Stimulated activated CD8-positive, alpha-beta memory T cell treated with anti-CD3 and anti-CD28 coated beads, Interleukin-12 subunit alpha, Interleukin-12 subunit beta, amount 100 ng/mL, for 24 hours (primary cell): ENCODE measurements at regions not wholly inside any gene's neighbourhood (a gene's known extent, or its start where the extent isn't known, plus 50 kb on each side); places are given as distances from the start of the nearest gene placed in this dataset.
"Not testable (repeated sequence)": the region's sequence is repeated elsewhere in the genome, so short reads cannot be mapped to it uniquely, and the experiment has no call there.

Experiments
- DNase-seq: peaks from one replicate; pipeline ENCODE4 v3.0.0-alpha.2; 2020; ENCODE audit errors: extremely low read depth

- no peak for DNase-seq
Observed at GRCh38 chr1:29632806-29633615, 396.7 kb downstream of the PTPRU start.

GRCh38 chr1:29631836-29632805 lies 395.8 kb downstream of the PTPRU start:
- no peak for DNase-seq

GRCh38 chr1:29631361-29631760 lies 395.0 kb downstream of the PTPRU start:
- no peak for DNase-seq

DNA sequence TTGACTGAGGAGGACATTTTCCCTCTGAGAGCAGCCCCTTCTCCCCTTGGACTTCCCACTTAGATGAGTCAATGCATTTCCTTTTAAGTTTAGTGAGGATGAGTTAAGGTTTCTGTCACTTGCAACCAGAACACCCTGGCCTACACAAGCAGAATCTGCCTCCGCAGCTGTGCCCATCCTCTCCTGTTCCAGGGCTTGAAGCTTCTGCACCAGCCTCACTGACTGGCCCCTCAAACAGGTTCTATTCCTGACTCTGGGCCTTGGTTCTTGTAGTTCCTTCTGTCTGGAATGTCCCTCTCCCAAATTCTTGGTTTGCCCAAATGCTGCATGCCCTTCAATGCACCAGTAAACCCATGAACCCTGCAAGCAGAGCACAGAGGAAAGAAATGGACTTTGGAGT lies 394.4 kb downstream of the PTPRU start:
- DNase-seq: no peak

DNA sequence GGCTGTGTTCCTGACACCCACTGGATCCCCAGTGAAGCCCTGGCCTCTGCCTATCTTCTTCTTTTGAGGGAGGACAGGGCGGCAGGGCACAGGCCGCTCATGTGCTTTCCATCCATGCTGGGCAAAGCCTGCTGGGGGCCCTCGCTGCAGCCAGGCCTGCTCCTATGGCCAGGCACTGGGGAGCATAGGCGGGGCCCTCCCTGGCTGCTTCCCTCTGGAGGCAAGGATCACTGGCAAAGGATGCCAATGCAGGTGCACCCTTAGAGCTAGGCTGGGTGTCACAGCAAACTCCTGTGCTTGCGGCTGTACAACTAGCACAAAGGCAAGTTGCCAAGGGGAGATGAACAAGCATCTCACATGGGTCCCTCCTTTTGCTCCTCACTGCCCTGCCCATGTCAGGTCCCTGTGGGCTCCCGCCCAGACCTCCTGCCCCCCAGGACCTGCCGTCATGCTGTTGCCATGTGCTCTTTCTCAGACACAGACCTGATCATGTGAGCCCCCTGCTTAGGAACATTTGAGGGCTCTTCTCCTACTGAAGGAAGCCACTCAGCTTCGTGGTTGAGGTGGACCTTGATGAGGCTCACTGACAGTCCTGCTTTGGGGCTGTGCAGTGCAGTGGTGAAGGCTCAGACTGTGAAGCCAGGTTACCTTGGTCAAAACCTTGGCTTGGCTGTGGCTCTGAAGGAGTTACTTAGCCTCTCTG lies 393.6 kb downstream of the PTPRU start:
- no peak for DNase-seq

DNA sequence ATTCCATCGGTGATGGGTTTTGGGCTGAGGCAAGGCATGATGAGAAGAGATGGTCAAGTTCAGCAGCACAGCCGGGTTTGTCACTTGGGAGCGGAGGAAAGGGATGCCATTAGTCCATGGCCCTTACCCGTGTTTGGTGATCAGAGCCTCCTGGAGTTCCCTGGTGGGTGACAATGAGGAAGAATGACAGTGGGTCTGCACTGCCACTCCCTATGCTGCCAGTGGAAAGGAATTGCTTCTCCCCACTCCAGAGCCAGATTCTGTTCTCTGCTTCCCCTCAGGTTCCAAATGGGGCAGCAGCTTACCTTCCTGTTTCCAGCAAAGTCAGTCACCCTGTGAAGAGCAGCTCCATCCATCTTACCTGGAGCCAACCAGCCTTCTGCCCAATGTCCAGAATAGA lies 393.1 kb downstream of the PTPRU start:
- no peak for DNase-seq

- no peak for DNase-seq
Observed at GRCh38 chr1:29628190-29628589, 391.9 kb downstream of the PTPRU start.

DNA sequence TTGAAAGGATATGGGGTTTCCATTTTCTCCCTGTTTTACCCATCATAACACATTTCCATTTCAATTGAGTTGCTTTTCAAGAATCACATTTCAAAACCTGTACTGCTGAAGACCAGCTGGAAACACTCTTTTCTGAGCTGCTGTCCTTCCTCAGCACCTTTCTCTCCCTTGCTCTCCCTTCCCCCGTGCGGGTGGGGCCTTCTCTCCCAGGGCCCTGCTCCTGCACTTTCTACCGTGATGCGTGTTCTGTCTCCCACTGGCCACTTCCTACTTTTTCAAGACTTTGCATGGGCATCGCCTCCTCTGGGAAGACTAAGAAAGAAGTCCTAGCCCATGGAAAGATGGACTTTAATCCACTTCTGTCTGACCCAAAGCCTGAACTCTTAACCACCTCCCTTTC lies 390.4 kb downstream of the PTPRU start:
- DNase-seq: no peak

GRCh38 chr1:29626066-29626465 lies 389.7 kb downstream of the PTPRU start:
- no peak for DNase-seq

- DNase-seq: no peak
Observed at GRCh38 chr1:29625084-29625420, 388.7 kb downstream of the PTPRU start.

GRCh38 chr1:29624320-29625083 lies 388.2 kb downstream of the PTPRU start:
- DNase-seq: no peak

DNA sequence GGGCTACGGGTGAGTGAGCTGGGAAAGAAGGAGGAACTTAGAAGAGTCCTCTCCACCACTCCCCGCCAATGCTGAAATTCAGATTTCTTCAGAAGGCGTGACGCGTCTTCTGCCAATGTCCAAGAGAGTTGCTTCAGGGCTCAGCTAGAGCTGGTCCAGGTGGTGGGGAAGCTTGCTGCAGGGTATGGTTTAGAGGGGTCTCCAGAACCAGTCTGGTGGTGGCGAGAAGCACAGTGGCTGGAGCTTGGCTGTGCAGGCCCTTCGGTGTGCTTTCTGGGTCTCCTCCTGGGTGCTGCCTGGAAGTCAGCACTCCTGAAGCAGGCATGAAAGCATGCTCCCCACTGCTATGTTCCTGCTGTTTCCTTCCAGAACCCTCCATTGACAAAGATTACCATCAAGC lies 387.2 kb downstream of the PTPRU start:
- DNase-seq: no peak

DNA sequence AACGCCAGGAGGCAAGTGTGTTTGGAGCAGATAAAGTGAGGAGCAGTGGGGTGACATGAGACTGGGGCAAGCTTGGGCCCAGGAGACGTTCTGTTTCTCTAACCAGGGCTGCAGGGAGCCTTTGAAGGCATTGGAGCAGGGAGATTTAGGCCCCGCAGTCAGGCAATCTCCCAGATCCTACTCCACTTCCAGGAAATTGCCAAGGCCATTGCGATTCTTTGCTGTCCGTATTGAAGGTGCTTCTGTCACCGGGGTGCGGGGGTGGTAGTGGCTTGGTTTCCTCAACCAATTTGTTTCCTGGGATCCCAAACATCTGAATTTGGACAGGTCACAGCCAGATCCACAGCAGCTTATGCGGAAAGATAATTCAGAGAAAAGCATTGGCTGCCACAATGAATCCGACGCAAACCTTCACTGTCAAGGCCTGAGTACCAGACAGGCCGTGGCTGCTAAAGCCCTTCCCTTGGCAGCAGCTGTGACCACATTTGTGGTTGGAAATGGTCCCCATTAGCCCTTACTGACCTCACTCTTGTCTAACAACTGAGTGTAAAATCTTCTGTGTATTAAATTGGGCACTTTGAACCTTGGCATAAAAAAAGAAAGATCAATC lies 385.6 kb downstream of the PTPRU start:
- DNase-seq: no peak

DNA sequence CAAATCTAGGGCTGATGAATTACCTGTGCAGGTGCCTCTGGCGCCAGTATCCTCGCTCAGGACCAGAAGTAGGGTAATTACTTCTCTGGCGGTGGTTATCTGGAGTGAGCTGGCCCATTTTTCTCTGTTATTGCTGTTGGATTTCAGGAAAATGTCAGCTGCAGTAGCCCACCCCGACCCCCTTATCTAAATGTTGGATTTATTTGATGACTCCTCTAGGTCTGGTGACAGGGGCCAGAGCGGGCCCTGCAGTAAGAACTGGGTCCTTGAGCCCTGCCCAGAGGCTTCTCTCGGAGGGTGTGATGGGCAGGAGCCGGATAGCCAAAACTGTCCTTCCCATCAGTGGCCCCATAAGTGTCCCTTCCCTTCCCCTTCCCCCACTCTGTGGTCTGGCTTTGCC lies 384.3 kb downstream of the PTPRU start:
- DNase-seq: no peak

DNA sequence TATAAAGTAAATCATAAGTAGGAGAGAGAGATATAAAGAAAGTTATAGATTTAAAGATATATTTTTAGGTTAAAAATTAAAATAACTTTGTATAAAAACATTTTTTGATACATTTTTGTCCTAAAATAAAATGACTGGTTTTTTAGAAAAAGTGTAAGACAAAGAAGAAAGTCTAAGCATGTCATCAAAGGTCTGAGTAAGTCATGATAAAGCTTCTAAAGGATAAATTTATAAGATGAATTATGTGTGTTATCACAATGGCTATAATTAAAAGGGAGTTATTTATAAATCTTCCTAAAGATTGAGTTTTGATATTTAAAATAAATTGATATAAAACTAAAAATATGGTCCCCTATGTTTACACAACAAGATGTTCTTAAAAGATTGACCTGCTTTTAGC lies 370.9 kb downstream of the PTPRU start:
- no peak for DNase-seq

DNA sequence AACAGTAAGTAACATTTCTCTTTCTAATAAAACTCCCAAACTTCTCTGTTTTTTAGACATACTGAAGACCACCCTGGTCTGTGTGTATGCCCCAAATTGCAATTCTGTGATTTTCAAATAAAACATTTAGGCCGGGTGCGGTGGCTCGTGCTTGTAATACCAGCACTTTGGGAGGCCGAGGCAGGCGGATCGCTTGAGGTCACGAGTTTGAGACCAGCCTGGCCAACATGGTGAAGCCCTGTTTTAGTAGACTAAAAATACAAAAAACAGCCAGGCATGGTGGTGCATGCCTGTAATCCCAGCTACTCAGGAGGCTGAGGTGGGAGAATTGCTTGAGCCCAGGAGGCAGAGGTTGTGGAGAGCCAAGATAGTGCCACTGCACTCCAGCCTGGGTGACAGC lies 368.5 kb downstream of the PTPRU start:
- not testable (repeated sequence) for DNase-seq

GRCh38 chr1:29603622-29604021 lies 367.3 kb downstream of the PTPRU start:
- DNase-seq: no peak

- no peak for DNase-seq
Observed at GRCh38 chr1:29602203-29602602, 365.9 kb downstream of the PTPRU start.

- DNase-seq: no peak
Observed at GRCh38 chr1:29601021-29601420, 364.7 kb downstream of the PTPRU start.

- no peak for DNase-seq
Observed at GRCh38 chr1:29599826-29600225, 363.5 kb downstream of the PTPRU start.

DNA sequence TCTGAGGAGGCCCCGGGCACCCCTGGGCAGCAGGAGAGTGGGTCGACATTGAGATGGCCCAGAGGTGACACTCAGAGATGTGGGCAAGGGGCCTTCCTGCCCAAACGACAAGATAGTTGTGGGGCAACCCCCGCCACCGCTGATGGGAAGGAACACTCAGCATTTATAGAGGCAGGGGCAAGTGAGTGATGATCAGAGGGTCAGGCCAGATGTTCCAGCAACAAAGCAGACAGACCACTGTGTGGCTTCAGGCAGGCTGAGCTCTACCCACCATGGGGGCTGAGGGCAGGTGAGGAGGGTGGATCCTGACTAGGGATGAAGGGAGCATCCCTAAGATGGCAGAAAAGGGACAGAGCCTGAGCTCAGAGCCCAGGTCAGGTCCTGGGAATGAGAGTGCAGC lies 362.7 kb downstream of the PTPRU start:
- DNase-seq: no peak
